ES-I3 (cell line): ENCODE measurements at regions not wholly inside any gene's neighbourhood (a gene's known extent, or its start where the extent isn't known, plus 50 kb on each side); places are given as distances from the start of the nearest gene placed in this dataset.

Experiments
- H3K36me3 ChIP-seq: 2 replicates; pipeline ENCODE4 v1.6.1; 2013; ENCODE audit warnings: mild to moderate bottlenecking, low read length, control low read depth, moderate library complexity; ENCODE audit not compliant: insufficient read depth
- H3K4me1 ChIP-seq: 2 replicates; pipeline ENCODE4 v1.6.1; 2013; ENCODE audit warnings: mild to moderate bottlenecking, control low read depth, low read length; ENCODE audit not compliant: insufficient read depth
- H3K9ac ChIP-seq: 2 replicates; pipeline ENCODE4 v1.6.1; 2013; ENCODE audit warnings: low read depth, mild to moderate bottlenecking, low read length, moderate library complexity
- H3K9me3 ChIP-seq: 2 replicates; pipeline ENCODE4 v1.6.1; 2013; ENCODE audit warnings: mild to moderate bottlenecking, low read length, moderate library complexity; ENCODE audit not compliant: control insufficient read depth, insufficient read depth

DNA sequence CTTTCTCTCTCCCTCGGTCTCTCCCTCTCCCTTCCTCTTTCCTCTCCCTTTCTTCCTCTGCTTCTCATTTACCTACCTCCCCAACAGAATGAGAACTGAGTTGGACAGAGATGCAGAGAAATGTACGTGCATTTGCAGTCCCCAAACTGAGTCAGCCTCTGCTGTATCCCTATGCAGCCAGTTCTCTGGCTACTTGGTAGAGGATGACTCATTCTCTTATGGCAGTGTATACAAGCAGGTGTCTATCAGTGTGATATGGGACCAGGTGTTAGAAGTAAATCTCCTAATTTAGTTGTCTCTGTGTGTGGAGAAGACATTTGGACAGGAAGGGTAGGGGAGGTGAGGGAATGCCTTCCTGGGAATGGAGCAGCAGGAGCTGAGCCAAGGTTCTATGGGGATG, 470.8 kb downstream of the CD109 start:
- Histone ChIP-seq H3K4me1 (no peaks in the 10 kb centered on the region), H3K9ac (no peak overlapping the region), H3K36me3 (no peaks in the 10 kb centered on the region), H3K9me3 (no peaks in the 10 kb centered on the region)

DNA sequence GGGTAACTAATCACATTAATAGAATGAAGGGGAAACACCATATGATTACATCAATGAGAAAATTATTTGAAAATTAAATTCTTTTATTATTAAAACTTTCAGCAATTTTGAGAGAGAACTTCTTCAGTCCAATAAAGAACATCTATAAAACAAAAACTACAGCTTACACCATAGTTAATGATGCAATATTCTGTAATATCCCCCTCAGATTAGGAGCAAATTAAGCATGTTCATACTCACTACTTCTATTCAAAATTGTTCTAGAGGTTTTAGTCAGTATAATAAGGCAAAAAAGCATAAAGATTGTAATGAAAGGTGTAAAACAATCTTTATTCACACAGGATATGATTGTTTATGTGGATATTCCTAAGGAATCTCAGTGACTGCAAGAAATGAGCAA, 465.4 kb downstream of the CD109 start:
- H3K36me3 ChIP-seq, result no peaks in the 10 kb centered on the region
- H3K9ac ChIP-seq, result no peak overlapping the region
- H3K4me1 ChIP-seq, result no peaks in the 10 kb centered on the region
- no peaks in the 10 kb centered on the region for H3K9me3 ChIP-seq

DNA sequence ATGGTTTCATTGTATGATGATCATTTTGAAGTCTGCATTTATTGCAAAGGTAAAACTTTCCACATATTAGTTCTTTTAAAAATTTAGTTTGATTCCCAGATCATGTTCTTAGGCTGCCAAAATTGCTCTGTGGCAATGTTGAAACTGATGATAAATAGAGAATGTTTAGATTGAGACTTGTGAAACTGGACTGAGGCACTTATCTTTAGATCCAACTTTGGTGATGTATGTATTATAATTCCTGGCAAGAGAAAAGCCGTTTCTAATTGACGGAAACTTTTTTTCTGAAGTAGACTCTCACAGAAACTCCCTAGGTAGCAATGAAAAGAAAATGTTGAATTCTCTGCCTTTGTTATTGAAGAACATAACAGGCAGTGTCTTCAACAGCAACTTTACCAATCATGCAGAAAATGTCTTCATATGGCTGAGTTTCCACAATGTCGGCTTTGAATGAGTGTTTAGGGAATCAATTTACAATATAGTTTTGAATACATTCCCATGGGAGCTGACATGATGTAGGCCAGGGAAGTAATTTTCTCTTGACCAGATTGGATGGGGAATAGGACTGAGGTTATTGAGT, 456.2 kb downstream of the CD109 start:
- no peak overlapping the region for H3K9ac ChIP-seq
- H3K36me3 ChIP-seq, result no peaks in the 10 kb centered on the region
- H3K4me1 ChIP-seq, result no peaks in the 10 kb centered on the region
- H3K9me3 ChIP-seq, result no peaks in the 10 kb centered on the region

DNA sequence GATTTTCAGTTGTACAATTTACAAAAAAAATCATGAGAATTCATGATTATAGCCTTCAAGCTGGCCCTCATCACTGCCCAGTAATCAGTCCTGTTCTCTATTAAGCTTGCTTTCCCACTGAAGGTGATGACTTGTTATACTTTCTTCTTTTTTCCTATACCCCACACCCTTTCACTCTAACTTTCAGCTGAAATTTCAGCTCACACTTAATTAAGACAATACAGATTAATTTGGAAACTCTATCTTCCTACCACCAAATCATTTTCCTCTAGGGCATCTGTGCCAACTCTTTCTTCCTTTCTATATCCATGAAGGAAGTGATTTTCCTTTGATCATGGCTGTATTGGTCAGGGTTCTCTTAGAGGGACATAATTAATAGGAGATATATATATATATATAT, 449.9 kb downstream of the CD109 start:
- Histone ChIP-seq H3K4me1 (no peaks in the 10 kb centered on the region), H3K9ac (no peak overlapping the region), H3K36me3 (no peaks in the 10 kb centered on the region), H3K9me3 (no peaks in the 10 kb centered on the region)

DNA sequence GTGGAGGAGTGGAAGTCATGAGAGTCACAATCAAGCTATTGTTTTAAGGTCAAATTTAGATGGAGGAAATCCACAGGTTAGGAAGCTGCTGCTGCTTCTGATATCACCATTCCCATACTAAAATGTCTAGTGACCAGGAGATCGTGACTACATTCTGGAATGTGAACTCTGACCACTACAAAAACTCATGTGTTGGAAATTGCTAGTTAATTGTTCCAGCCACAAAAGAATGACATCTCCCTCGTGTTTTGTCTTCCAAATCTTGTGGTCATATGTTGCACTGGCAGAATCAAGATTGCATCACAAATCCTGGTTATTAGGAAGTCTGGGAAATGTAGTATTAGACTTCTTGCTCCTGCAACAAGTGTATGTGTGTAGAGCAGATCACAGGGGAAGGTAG, 441.9 kb downstream of the CD109 start:
- H3K9me3 ChIP-seq, result no peaks in the 10 kb centered on the region
- no peak overlapping the region for H3K9ac ChIP-seq
- H3K36me3 ChIP-seq, result no peaks in the 10 kb centered on the region

DNA sequence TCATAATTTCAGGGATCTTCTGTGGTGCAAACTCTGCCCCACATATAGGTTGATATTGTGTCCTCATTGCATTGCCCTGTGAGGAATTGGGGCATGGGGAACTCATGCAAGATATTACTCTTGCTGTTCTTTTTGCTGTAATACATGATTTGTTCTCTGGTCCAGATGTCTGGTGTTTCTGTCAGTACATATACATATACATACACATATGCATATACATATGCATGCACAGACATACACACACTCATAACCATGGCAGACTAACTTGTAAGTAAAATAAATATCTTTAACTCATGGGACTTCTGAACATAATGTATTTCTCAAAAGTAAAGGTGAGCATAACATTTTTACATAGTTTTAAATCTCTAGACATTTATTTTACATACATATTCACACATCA, 438.3 kb downstream of the CD109 start:
- H3K9ac ChIP-seq, result no peak overlapping the region
- H3K9me3 ChIP-seq, result no peaks in the 10 kb centered on the region
- H3K4me1 ChIP-seq, result no peaks in the 10 kb centered on the region
- no peaks in the 10 kb centered on the region for H3K36me3 ChIP-seq

More for the DNA sequence above, 441.9 kb downstream of the CD109 start:
- no peaks in the 10 kb centered on the region for H3K4me1 ChIP-seq

DNA sequence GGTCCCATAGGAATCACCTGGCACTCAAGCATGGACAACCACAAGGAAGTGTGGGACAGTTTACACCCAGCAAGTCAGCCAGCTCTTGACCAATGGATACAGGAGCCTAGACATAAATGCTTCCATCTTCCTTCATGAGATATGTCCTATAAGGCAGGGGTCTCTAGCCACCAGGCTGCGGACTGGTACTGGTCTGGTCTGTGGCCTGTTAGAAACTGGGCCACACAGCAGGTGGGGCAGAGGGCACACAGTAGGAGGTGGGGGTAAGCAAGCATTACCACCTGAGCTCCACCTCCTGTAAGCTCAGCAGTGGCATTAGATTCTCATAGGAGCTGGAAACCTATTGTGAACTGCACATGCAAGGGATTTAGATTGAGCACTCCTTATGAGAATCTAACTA, 437.1 kb downstream of the CD109 start:
- Histone ChIP-seq H3K9ac (no peak overlapping the region), H3K36me3 (no peaks in the 10 kb centered on the region), H3K9me3 (no peaks in the 10 kb centered on the region), H3K4me1 (no peaks in the 10 kb centered on the region)

DNA sequence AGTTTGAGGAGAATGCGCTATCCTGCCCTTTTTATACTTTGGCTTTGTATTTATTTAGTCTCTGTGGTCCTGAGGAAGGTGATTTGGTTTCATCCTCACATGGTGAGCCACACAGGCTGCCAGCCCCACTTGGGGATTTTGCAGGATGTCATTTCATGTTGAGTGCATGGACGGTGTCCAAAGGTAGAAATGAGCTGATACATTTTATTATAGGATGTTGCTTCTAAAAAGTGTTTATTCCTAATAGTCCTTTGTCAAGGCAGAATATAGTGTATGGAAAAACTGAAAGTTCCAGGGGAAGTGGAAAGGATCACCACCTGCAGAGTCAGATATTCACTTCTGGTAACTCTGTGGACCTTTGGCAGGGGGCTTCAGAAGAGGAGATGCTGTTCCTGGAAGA, 434.6 kb downstream of the CD109 start:
- H3K9me3 ChIP-seq, result no peaks in the 10 kb centered on the region
- H3K36me3 ChIP-seq, result no peaks in the 10 kb centered on the region
- H3K4me1 ChIP-seq, result no peaks in the 10 kb centered on the region

DNA sequence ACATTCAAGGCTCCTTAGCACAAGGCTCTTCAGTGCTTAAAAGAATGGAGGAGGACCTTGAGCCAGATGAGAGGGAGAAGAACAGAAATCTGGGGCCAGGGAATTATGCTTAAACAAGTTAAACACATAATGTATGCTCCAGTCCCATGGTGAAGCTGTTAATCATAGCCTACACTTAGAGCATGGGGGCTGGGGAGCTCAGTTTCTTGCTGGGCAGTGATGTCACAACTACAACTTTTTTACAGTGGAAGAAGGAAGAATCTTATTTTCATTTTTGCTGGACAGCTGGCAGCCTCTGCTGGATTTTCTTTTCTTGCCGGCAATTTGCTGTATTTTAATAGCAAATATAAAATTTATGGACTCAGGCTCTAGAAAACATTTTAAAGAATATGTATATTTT, 432.5 kb downstream of the CD109 start:
- Histone ChIP-seq H3K4me1 (no peaks in the 10 kb centered on the region), H3K9me3 (no peaks in the 10 kb centered on the region), H3K36me3 (no peaks in the 10 kb centered on the region), H3K9ac (no peak overlapping the region)

More for the DNA sequence above, 434.6 kb downstream of the CD109 start:
- H3K9ac ChIP-seq, result no peak overlapping the region

DNA sequence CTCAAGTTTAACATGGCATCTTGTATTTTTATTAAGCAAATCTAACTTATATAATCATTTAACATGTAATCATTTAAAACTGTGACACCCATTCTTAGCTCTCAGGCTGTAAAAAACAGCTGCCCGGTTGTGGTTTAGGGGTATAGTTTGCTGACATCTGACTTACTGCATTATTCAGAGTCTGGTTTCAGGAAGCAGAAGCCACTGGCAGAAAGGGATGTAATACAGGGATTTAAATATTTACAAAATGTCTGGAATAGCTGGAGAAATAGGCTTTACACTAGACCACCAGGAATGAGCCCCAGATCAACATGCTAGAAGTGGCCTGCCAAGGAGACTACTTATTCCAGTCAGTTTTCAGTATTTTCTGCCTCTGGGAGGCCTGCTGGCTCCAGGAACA, 421.1 kb downstream of the CD109 start:
- Histone ChIP-seq H3K9ac (no peak overlapping the region), H3K9me3 (no peaks in the 10 kb centered on the region), H3K4me1 (no peaks in the 10 kb centered on the region), H3K36me3 (no peaks in the 10 kb centered on the region)

DNA sequence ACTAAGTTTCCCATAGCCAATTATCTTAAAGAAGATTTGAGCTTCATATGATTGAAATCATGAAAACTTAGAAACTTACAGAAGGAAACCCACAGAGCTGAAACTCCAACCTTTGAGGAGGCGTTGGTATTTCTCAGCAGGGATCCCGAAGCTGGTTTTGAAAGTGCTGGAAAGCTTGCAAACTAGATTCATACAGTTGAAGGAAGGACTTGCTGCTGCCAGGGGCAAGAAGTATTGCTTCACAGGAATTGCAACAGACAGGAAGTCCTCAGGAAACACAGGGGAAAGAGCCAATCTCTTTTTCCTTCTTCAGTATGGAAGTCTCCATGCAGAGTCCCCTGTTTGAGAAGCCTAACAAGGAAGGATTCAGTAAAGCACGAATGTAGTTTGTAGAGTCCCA, 419.7 kb downstream of the CD109 start:
- no peak overlapping the region for H3K9ac ChIP-seq
- no peaks in the 10 kb centered on the region for H3K4me1 ChIP-seq
- H3K36me3 ChIP-seq, result no peaks in the 10 kb centered on the region
- no peaks in the 10 kb centered on the region for H3K9me3 ChIP-seq

DNA sequence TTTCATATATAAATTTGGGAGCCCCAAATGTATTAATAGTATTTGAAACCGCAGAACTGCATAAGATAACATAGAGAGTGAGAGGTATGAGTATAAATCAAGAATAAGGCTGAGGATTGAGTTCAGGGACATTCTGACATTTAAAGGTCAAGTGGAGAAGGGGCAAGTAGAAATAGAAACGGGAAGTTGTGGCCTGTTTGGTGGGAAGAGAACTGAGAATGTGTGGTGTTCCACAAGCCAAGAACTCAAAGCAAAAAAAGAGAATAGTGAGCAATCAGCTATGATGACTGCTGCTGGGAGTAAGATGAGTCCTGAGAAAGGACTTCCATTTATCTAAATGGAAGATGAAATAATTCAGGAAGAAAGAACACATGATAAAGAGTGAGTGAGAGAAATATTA, 418.4 kb downstream of the CD109 start:
- H3K36me3 ChIP-seq, result no peaks in the 10 kb centered on the region
- H3K4me1 ChIP-seq, result no peaks in the 10 kb centered on the region
- no peaks in the 10 kb centered on the region for H3K9me3 ChIP-seq
- H3K9ac ChIP-seq, result no peak overlapping the region

DNA sequence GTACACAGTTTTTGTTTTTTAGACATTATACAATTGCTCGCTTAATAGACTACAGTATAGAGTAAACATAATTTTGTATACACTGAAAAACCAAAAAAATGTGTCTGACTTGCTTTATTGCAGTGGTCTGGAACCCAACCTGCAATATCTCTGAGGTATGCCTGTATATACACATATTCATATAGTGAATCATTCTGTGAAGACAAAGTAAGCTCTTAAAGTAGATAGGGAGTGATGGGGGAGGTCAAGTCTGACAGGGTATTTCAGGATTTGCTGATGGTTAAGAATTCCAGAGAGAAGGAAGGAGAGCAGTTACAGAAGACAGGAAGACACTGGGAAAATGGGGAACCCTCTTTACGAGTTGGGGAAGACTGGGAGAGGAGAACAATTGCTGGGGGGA, 417.9 kb downstream of the CD109 start:
- Histone ChIP-seq H3K36me3 (no peaks in the 10 kb centered on the region), H3K9ac (no peak overlapping the region), H3K4me1 (no peaks in the 10 kb centered on the region), H3K9me3 (no peaks in the 10 kb centered on the region)

DNA sequence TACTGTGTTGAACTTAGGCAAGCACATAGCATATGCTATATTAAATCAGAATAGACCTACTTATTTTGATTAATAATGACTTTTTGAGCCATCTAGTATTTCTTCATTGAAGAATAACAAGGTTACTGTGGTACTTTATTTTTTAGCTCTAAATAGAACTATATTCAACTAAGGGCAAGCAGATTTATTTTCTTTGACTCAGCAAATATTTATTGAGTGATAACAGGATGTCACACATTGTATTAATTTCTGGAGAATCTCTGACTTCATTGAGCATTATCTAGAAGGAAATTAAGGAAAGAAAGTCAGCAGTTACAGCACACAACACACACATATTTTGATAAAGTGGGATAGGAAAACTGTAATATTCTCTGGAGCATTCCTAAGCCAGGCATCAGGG, 407.4 kb downstream of the CD109 start:
- H3K4me1 ChIP-seq, result no peaks in the 10 kb centered on the region

DNA sequence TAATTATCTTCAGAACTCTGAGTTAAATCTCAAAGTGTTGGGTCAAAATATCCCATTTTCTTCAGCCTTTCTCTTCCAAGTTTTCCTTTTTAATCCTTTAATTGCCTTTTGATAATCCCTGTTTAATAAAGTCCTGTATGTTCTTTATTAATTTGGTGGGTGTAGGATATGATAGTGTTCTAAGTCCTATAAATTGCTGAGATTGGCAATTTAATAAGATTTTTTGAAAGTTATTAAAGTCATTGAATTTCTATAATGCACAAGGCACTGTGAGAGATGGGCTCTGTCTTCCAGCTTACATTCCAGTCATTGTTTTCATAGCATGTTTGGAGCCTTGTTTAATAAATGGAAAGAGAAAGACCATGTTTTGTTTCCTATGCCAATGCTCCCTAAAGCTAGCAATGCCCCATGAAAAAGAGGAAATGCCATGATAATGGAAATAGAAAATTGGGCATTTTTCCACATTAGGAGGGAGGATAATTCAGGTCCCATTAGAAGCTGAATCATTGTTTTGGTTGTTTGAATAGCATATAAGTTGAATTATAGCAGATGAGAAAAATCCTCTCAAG, 404.8 kb downstream of the CD109 start:
- no peaks in the 10 kb centered on the region for H3K36me3 ChIP-seq
- H3K4me1 ChIP-seq, result no peaks in the 10 kb centered on the region
- H3K9ac ChIP-seq, result no peak overlapping the region
- no peaks in the 10 kb centered on the region for H3K9me3 ChIP-seq

More for the DNA sequence above, 407.4 kb downstream of the CD109 start:
- Histone ChIP-seq H3K9ac (no peak overlapping the region), H3K9me3 (no peaks in the 10 kb centered on the region), H3K36me3 (no peaks in the 10 kb centered on the region)

DNA sequence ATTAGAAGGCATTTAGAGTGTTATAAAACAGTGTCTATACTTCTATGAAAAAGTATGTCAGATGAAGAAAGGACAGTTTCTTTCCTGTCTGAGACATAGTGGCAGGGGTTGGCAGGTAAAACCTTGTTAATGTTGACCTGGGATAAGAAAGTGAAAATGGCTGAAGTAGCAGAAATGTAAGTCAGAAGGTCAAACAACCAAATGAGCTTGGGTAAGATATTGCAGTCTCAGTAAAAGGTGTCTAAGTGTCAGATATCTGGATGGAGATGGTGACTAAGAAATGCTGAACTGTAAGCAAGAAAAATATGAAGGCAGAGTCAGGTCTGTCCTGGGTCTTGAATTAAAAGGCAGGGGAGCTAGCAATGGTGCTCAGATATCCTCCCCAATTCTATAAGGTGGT, 400.3 kb downstream of the CD109 start:
- H3K9me3 ChIP-seq, result no peaks in the 10 kb centered on the region
- H3K4me1 ChIP-seq, result no peaks in the 10 kb centered on the region
- H3K9ac ChIP-seq, result no peak overlapping the region

More for the DNA sequence above, 400.3 kb downstream of the CD109 start:
- H3K36me3 ChIP-seq, result no peaks in the 10 kb centered on the region
